WERI-Rb-1 (cell line): ENCODE measurements at regions not wholly inside any gene's neighbourhood (a gene's known extent, or its start where the extent isn't known, plus 50 kb on each side); places are given as distances from the start of the nearest gene placed in this dataset.

Experiments
- DNase-seq: peaks from one replicate; pipeline ENCODE4 v3.0.0-alpha.2; 2020
- H3K27ac ChIP-seq: fragments of 250-450 bp; sonication (Bioruptor Pico); 2 replicates; pipeline ENCODE4 v1.5.1; 2020; ENCODE audit warnings: mild to moderate bottlenecking, moderate library complexity
- H3K27me3 ChIP-seq: fragments of 250-450 bp; sonication (Bioruptor Pico); 2 replicates; pipeline ENCODE4 v1.5.1; 2021; ENCODE audit warnings: mild to moderate bottlenecking, low read depth, moderate library complexity; ENCODE audit not compliant: insufficient read depth, severe bottlenecking
- H3K36me3 ChIP-seq: fragments of 250-450 bp; sonication (Bioruptor Pico); 2 replicates; pipeline ENCODE4 v1.5.1; 2020; ENCODE audit warnings: mild to moderate bottlenecking, moderate library complexity
- H3K4me3 ChIP-seq: 2 replicates; pipeline ENCODE4 v1.5.1; 2011; ENCODE audit warnings: low read depth, mild to moderate bottlenecking, control low read depth, low read length
- H3K9me3 ChIP-seq: fragments of 250-450 bp; sonication (Bioruptor Pico); 2 replicates; pipeline ENCODE4 v1.5.1; 2021; ENCODE audit warnings: mild to moderate bottlenecking, moderate library complexity; ENCODE audit not compliant: severe bottlenecking
- CTCF ChIP-seq: IDR thresholded peaks from 2 replicates; pipeline ENCODE4 v1.5.1; 2011; ENCODE audit warnings: low read depth, mild to moderate bottlenecking, control low read depth, inconsistent platforms, low read length

GRCh38 chr22:49551897-49552614 is 275.6 kb downstream of the BRD1 start:
- no peak for DNase-seq
- Histone ChIP-seq H3K9me3 (peaks cover 5% of the 10 kb centered on the region), H3K4me3 (no peak overlapping the region), H3K36me3 (no peaks in the 10 kb centered on the region), H3K27ac (no peak overlapping the region), H3K27me3 (no peaks in the 10 kb centered on the region)
- no peak for TF ChIP-seq CTCF

- no peaks in the 10 kb centered on the region for H3K27me3 ChIP-seq
- H3K27ac ChIP-seq: no peak overlapping the region
- H3K36me3 ChIP-seq: no peaks in the 10 kb centered on the region
- H3K4me3 ChIP-seq: no peak overlapping the region
- no peak for TF ChIP-seq CTCF
- DNase-seq: no peak
- H3K9me3 ChIP-seq: peaks cover 5% of the 10 kb centered on the region
Measured at GRCh38 chr22:49551446-49551845, 276.2 kb downstream of the BRD1 start.

GRCh38 chr22:49550766-49551362 is 276.8 kb downstream of the BRD1 start:
- Histone ChIP-seq H3K27me3 (no peaks in the 10 kb centered on the region), H3K9me3 (peaks cover 5% of the 10 kb centered on the region), H3K27ac (no peak overlapping the region), H3K36me3 (no peaks in the 10 kb centered on the region), H3K4me3 (no peak overlapping the region)
- no peak for DNase-seq
- peak; percentile 65 for TF ChIP-seq CTCF

DNA sequence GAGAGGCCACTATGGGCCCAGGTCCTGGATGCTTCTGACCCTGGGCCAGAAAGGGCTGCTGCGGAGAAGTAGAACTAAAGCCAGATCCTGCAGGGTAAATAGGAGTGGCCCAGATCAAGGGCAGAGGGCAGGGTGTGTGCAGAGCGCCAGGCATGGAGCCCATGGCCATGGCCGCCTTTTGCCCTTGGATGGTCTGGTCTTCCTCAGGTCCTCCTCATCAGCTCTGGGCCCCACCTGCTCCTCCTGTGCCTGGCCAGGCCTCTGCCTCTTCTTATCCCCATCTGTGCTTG is 277.6 kb downstream of the BRD1 start:
- Histone ChIP-seq H3K36me3 (no peaks in the 10 kb centered on the region), H3K9me3 (peaks cover 5% of the 10 kb centered on the region), H3K27ac (no peak overlapping the region), H3K4me3 (no peak overlapping the region), H3K27me3 (no peaks in the 10 kb centered on the region)
- DNase-seq: no peak
- TF ChIP-seq CTCF: no peak

GRCh38 chr22:49549256-49550140 is 278.2 kb downstream of the BRD1 start:
- Histone ChIP-seq H3K27ac (no peak overlapping the region), H3K36me3 (no peaks in the 10 kb centered on the region), H3K9me3 (peaks cover 5% of the 10 kb centered on the region), H3K27me3 (no peaks in the 10 kb centered on the region), H3K4me3 (no peak overlapping the region)
- DNase-seq: no peak
- no peak for TF ChIP-seq CTCF
